ENCODE measurements at regions not wholly inside any gene's neighbourhood (a gene's known extent, or its start where the extent isn't known, plus 50 kb on each side); places are given as distances from the start of the nearest gene placed in this dataset.

DNA sequence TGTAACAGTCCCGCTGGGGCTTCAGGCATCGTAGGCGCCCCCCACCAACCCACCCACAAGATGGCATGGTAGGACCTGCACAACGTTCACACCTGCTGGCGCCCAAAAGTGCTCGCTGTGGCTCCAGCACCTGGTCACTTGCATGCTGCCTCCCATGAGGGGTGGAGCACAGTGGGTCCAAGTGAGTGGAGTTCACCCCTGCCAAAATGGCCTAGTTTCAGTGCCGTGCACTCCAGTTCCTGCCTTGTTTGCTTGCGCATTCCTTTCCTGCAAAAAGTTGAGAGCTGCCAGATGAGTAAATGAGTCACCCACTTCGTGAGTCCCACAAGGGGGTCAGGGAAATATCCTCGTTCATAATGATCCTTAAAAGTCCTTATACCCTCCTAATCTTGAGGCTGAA, 788.7 kb upstream of the DPPA4 start:
- no peak for DNase-seq

DNA sequence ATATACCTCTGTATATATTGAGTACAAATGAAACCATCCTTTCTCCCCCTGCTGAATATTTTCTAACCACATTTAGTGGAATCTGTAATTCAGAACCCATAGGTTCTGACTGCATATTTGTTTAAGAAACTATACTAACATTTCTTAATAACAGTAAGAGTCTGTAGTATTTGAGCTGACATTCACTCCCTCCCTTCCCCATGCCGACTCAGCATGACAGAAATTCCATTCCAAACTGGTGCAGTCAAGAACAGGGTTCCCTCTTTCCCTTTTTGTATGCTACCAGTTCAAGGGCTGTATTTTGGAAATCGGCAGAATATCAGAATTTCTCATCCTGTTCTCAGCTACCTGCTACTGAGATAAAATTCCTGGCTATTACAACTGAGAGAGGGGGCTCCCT, 796.6 kb upstream of the DPPA4 start:
- DNase-seq: no peak

DNA sequence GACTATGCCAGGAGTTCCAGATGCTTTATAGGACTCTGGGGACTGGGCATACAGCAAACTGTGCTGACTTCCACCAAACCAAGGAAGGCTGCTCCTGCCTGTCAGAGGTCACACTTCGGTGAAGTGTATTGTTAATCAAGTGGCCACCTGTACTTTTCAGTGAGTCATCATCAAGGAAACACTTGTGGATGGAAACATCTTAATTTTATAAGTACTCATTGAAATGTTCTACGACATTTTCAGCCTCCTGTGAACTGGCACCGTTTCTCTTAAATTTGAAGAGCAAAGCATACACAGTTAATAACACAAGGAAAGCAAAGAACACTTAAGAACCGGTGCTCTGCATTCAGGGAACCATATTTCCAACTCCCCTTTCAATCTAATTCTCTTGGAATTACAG, 801.7 kb upstream of the DPPA4 start:
- no peak for DNase-seq

DNA sequence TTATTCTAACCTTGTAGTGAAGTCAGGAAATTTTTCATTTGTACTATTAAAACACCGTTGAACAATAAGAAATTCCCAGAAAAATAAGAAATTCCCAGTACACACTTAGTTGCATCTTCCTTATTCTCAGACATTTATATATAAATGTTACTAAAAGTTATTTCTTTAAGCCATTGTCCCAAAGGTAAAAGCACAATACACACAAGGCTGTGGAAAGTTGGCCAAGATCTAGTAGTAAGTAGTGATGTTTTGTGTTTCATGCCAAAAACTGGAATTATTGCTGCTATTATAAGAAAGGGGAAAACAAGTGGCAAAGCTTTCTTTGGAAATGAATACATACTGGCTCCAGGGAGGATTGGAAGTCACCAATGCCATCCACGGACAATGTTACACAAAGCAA, 802.5 kb upstream of the DPPA4 start:
- no peak for DNase-seq

DNA sequence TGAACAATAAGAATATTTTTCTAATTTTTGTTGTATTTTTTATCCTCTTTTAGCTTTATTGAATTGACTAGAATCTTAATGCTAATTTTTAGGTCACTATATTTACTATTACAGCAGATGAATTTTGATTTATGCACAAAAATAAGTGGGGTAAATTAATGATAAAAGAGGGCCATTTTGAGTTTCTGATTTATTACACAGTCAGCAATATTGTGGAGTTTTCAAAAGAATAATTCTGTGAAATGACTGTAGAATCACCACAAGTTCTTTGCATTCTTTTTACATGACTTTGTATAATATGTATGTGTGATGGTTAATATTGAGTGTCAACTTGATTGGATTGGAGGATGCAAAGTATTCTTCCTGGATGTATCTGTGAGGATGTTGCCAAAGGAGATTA, 812.4 kb upstream of the DPPA4 start:
- no peak for DNase-seq

DNA sequence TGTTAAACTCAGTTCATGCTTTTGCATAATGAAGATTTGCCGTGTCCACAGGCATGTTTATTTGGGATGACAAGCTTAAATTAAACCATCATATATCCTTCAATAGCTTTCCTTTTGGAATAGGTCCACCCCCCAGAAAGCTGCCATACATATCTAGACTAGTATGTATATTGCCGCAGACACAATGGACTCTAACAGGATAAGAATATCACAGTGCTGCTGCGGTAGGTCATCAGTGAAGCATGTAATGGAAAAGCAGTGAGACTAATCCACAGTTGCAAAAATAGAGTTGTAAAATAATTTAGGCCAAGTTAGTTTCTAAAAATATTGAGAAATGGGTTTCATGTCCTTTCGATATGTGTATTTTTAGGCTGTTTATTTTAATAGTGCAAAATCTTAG, 819.9 kb upstream of the DPPA4 start:
- no peak for DNase-seq

DNA sequence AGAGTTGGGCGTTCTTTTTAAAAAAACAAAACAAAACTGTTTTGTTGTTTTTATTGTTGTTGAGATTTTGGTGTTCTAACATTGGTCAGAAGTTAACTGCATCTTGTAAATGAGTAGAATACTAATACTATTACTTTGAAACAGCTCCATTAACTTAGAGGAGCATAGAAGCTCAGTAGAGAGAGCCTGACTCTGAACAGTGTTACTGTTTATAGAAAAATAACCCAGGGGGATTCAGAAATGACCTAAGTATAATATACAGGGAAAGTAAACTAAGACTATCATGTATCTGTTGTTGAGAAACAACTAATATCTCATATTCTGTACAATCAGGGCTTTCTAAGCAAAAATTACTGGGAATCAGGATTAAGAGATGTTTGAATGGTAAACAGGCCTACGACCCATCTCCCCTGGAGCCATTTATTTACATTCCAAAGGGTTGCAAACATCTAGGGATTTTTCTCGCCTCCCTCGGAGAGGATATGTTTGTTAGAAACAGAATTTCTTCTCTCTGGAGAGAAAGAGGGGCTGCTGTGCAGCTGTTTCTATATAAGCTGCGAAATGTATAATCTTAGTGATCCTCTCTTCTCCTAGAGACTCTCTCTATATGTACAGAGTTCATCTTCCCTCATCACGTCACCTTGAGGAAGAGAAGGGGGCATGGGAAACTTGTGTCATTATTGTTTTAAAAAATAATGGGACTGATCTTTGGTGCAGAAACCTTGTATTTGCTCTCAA, 827.5 kb upstream of the DPPA4 start:
- no peak for DNase-seq

DNA sequence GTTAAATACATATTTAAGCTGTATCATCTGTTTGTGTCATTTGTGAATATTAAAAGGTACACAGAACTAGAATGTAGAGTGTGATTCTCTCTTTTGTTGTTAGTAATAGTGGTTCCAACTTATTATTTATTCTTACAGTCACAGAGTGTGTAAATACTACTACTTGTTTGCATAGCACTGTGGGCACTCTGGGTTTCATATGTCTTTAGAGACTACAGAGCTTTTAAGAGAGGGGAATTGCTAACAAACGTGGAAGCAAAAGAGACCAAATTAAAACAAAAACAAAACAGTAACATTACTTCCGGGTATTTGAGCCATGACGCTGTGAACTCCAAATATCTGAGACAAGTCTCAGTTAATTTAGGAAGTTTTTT, 828.0 kb upstream of the DPPA4 start:
- DNase-seq: no peak

DNA sequence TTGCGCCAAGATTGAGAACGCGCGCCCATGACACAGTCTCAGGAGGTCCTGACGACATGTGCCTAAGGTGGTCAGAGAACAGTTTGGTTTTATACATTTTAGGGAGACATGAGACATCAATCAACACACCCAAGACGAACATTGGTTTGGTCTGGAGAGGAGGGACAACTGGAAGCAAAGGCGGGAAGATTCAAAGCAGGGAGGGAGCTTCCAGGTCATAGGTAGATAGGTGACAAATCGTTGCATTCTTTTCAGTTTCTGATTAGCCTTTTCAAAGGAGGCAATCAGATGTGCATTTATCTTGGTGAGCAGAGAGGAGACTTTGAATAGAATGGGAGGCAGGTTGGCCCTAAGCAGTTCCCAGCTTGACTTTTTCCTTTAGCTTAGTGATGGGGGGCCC, 828.4 kb upstream of the DPPA4 start:
- DNase-seq: no peak

DNA sequence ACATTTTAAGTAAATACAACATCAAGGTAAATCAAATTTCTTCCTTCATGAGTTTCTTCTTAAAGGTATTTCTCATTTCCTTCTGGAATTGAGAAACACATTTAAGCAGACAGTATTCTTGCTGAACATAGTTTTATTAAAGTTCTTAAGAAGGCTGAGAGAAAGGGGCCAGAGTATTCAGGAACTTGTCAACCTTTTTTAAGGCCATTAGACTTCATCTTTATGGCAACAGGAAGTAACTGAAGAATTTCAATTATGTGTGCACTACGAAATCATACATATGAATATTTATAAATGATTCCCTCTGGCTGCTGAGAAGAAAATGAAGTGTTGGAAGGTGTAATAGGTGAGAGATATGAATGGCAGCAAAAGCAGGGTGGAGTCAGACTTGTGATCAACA, 829.4 kb upstream of the DPPA4 start:
- DNase-seq: no peak

DNA sequence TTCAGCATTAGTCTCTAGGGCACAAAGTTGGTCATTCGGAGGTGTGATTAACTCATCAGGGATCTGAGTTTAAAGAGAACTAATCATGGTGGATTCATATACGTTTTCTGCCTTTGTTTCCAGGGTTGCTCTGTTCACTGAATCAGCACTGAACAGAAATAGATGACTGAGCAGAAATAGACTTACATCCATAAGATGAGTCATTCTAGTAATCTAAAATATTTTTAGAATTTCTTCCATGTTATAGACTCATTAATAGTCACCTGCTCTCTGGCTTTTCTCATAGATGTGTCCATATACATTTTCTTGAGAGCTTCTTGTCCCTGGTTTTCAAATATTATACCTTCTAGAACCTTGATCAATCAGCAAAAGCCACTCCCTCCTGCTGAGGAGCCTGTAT, 837.6 kb upstream of the DPPA4 start:
- no peak for DNase-seq

DNA sequence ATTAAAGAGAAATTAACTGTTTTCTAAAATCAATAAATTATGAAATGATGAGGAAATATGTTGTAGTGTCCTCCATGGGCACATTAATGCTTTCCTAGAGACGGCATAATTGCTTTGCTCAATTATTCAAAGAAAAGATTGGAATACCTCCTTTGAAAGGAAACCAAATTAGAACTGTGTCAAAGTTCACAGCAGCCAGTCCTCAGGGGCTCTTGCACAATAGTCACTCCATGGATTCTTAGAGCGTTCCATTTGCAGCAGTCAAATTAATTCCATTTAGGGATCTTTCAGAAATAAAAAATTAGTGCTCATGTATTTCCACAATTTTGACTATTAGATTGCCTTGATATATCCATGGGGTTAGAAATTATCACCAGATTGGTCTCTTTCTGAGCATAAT, 841.6 kb upstream of the DPPA4 start:
- no peak for DNase-seq

DNA sequence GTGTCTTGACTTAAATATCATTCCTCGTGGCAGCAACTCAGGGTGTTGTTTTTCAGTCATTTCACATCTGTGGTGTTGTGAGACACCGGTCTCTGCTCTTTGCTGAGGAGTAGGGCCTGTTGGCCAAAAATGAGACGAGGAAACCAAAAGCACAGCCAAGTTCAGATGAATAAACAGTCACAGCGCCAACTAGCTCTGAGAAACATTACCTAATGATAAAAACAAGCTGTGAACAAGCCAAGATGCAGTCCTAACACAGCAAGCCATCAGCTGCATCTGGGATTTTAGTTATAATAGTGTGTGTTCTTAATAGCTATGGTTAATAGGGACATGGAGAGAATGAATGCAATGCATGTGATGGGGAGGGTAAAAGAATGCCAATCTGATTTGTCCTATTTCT, 843.4 kb upstream of the DPPA4 start:
- DNase-seq: no peak

DNA sequence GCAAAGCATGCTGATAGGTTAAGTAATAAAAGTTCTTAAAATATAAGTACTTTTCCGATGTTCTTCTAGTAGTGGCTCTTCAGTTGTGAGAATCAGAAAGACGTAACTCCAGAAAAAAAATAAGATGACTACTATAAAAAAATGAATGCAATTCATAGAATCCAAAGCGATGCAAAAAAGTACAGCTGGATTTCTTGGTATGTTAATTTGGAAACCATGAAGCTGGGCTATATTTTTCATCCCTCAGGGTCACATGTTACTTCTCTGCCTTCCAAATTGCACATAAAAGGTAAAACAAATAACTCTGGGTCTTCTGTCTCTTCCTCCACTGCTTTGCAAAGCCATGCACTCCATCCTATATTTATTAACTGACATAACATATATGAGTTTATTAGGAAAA, 843.9 kb upstream of the DPPA4 start:
- no peak for DNase-seq

DNA sequence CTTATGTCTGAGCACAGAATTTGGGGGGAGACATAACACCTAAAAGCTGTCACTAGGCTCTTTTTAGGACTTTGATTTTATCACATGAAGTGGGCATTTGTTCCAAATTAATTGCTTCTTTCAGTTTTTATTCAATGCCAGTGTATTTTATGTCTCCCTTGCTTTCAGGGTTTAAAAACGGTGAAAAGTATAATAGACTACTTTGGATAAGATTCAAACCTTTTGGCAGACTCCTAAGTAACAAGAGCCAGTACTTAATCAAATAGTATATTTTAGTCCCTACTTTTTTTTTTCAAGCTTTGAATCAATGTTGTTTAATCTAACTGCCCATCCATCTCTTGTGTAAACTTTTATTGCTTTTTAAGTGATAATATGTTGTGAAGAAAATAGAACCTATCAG, 847.2 kb upstream of the DPPA4 start:
- no peak for DNase-seq

DNA sequence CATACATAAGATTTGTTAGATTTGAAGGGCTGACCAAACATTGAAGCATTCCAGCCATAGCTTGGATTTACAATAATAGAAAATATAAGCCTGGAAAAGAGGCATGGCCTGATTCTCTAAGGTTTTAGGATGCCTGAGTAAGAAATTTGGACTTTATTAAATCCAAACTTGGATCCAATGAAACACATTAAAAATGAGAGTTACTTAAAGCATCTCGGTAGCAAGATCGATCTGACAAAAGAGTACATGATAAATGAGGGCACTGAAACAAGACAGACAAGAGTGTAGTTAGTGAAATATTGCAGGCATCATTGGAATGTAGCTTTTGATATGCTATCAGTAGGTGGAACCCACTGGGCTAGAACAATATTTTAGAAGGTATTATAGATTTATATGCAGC, 855.7 kb upstream of the DPPA4 start:
- no peak for DNase-seq

DNA sequence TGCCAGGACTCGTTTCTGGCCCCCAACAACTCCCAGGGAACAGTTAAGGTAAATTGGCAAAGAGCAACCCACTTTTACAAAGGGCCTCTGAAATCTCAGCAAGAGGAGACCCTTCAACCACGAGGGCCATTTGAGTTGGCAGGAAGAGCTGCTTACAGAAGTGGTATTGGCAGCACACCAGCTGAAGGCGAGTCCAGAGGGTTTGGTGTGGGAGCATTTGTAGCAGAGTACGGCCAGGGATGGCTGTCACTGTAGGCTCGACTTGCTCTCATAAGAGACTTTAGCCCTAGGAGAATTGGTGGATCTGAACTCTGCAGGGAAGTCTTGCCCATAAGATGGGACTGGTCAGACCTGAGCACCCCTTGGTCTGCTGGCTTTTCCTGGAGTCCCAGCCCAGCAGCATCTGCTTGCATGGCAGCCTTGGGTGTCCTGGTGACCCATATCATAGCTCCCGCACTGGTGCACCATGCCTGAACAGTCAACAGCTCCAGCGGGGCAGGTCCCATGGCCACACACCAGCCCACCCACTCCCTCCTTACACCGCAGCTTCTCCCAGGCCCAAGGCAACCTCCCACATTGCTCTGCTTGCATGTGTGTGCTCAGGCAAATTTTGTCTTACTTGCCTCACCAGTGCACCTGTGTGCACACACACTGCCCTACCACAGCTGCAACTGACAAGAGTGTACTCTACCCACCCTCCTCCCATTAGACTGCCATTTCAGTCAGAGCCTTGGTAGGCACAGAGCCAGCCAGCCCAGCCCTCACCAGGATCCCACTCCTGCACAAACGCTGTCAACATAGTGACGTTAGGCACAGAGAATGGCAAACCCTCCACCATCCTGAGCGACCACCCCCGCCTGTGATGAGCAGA, 861.6 kb upstream of the DPPA4 start:
- no peak for DNase-seq

DNA sequence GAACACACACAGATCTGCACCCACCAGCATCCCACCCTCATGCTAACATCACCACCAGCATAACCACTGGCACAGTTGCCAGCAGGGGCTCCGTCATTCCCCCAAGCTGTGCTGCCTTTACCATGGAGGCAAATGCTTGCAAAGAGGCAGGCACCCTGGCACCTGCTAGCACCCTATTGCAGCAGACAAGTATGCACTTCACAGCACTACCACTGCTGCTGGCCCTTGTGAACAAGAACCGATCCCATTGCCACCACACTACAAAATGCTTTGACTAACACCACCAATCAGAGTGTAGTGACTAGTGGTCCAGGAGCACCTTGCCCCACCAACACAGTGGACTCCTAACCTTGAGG, 862.2 kb upstream of the DPPA4 start:
- DNase-seq: no peak

DNA sequence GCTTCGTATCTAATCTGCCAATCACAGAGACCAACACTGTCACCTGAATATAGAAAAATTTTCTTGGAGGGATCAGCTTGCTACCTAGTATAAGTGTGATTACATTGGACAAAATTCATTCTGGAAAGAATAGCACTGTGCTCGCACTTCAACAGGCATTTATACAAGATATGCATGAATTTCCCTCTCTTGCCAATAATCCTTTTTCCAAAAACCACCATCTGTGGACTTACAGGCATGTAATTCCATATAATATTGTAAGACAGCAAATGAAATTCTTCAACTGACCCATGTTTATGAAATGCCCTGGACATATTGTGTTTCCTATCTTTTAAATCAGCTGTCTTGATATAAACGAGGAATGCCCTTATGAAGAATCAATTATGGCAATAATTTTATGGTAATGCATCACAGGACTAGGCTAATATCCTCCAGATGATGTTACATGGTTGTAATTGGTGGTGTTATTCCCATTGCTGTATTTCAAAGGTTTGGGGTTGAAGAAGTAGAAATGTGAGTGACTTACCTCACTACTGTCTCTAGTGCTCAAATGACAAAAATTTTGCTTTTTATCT, 861.4 kb upstream of the NECTIN3 start:
- no peak for DNase-seq

DNA sequence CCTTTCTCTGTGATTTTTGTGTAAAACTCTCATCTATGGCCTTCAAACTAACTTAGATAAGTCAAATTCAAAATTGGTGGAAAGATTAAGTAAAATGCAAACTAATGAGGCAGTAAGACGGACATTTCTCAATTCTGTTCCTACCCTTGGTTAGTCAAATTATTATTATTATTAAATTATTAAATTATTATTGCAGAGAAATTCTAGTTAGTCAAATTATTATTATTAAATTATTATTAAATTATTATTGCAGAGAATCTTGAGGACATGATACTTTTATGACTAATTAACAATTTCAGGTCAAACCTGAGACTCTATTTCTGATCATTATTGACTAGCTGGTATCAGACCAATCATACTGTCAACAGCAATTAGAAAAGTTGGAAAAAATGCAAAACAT, 845.0 kb upstream of the NECTIN3 start:
- DNase-seq: no peak

DNA sequence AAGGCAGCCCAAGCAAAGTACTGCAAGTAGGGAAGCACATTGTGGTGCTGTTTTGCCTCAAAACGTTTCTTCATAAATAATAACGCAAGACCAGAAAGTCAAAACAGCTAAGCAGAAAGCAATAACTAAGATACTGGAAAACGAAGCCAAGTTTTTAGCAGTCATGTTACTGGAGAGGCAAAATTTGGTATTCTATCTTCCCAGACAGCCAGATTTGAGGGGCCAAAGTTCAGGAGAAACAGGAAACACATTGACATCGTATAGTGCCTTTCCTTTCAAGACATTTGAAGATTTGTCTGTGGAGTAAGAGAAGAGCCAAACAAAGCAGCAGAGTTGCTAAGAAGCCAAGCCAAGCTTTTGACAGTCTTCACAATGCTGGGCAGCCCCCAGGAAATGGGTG, 843.6 kb upstream of the NECTIN3 start:
- no peak for DNase-seq

DNA sequence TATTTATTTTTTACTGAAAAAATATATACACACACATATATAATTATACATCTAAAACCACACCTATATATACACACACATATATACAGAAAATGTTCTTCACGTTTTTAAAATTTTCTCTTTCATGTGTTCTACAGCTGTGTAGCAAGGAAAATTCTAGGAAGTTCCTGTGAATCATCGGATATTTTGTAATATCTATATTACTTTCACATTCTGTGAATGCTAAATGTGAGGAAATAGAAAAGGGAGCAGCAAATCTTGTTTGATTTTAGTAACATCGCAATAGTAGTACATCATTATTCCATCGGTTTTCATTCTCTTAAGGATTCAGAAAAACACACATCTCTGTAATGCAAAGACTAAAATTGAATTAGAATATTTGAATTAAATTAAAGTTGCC, 836.8 kb upstream of the NECTIN3 start:
- DNase-seq: no peak

DNA sequence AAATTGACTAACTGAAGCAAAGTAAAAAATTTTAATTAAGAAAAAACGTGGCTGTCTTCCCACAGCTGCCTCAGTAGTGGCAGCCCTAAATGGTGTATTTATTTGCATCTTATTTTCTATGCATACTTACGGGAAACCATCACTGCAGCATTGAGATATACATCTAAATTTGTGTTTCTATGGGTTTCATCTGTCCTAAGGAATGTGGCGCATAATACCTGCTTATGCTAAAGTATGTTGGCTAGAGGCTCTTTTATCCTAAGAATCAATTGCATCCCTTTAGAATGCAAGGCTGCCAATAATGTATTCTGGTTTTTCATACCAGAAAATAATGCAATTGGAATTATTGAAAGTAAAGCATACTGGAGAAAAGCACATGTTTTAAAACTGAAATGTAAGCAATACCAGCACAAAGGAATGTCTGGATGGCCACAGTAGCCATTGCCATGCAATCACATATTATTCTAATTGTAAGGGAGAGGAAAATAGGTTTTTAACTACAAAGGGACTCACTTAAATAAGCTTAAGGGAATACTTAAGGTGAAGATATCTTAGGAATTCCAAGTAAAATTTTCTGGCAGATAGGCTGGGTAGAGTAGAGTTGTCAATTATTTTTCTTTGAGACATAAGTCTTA, 834.5 kb upstream of the NECTIN3 start:
- no peak for DNase-seq

DNA sequence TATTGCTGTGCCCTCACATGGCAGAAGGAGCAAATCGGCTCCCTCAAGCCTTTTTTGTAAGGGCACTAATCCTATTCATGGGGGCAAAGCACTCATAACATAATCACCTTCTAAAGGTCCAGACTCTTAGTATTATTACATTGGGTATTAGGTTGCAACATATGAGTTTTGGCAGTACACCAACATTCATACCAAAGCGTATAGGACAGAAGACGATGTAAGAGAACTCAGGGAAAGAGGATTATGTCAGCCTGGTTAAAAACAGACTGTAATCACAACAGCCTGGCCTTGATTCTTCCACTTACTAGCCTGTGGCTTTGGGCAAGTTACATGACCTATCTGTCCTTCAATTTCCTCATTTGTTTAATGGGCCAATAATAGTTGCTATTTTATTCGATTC, 828.5 kb upstream of the NECTIN3 start:
- DNase-seq: no peak
